GM04504 (cell line): ENCODE measurements at regions not wholly inside any gene's neighbourhood (a gene's known extent, or its start where the extent isn't known, plus 50 kb on each side); places are given as distances from the start of the nearest gene placed in this dataset.
"Not testable (repeated sequence)": the region's sequence is repeated elsewhere in the genome, so short reads cannot be mapped to it uniquely, and the experiment has no call there.

Experiments
- DNase-seq: peaks from one replicate; pipeline ENCODE4 v3.0.0-alpha.2; 2012; ENCODE audit warnings: low read depth

GRCh38 chr1:168420177-168420576 lies 123.6 kb downstream of the XCL2 start:
- DNase-seq = no peak

- no peak for DNase-seq
Measured at GRCh38 chr1:168419736-168420135, 124.1 kb downstream of the XCL2 start.

GRCh38 chr1:168416220-168416619 lies 127.6 kb downstream of the XCL2 start:
- DNase-seq = no peak

GRCh38 chr1:168414914-168415313 lies 128.9 kb downstream of the XCL2 start:
- no peak for DNase-seq

- DNase-seq = no peak
Measured at GRCh38 chr1:168410464-168410863, 129.8 kb downstream of the TBX19 start.

- no peak for DNase-seq
Measured at GRCh38 chr1:168408884-168409283, 128.2 kb downstream of the TBX19 start.

- no peak for DNase-seq
Measured at GRCh38 chr1:168408539-168408865, 127.8 kb downstream of the TBX19 start.

- DNase-seq = no peak
Measured at GRCh38 chr1:168407832-168408538, 127.3 kb downstream of the TBX19 start.

- no peak for DNase-seq
Measured at GRCh38 chr1:168405906-168406549, 125.4 kb downstream of the TBX19 start.

- DNase-seq = no peak
Measured at GRCh38 chr1:168403140-168403539, 122.5 kb downstream of the TBX19 start.

- not testable (repeated sequence) for DNase-seq
Measured at GRCh38 chr1:168402466-168402865, 121.8 kb downstream of the TBX19 start.

- DNase-seq = no peak
Measured at GRCh38 chr1:168401341-168401740, 120.7 kb downstream of the TBX19 start.

- DNase-seq = no peak
Measured at GRCh38 chr1:168400139-168400538, 119.5 kb downstream of the TBX19 start.

GRCh38 chr1:168397806-168398205 lies 117.1 kb downstream of the TBX19 start:
- no peak for DNase-seq

GRCh38 chr1:168396940-168397684 lies 116.4 kb downstream of the TBX19 start:
- no peak for DNase-seq

- DNase-seq = no peak
Measured at GRCh38 chr1:168396508-168396907, 115.8 kb downstream of the TBX19 start.

- no peak for DNase-seq
Measured at GRCh38 chr1:168394858-168395257, 114.2 kb downstream of the TBX19 start.

- no peak for DNase-seq
Measured at GRCh38 chr1:168392958-168393549, 112.4 kb downstream of the TBX19 start.

GRCh38 chr1:168391851-168392681 lies 111.4 kb downstream of the TBX19 start:
- no peak for DNase-seq

- DNase-seq = no peak
Measured at GRCh38 chr1:168390271-168390670, 109.6 kb downstream of the TBX19 start.

GRCh38 chr1:168387781-168388760 lies 107.4 kb downstream of the TBX19 start:
- DNase-seq = no peak
